H7 (cell line): ENCODE measurements at regions not wholly inside any gene's neighbourhood (a gene's known extent, or its start where the extent isn't known, plus 50 kb on each side); places are given as distances from the start of the nearest gene placed in this dataset.

Experiments
- DNase-seq: peaks from one replicate; pipeline ENCODE4 v3.0.0; 2012
- H3K27me3 ChIP-seq: 2 replicates; pipeline ENCODE4 v1.6.0; 2011; ENCODE audit warnings: mild to moderate bottlenecking, low read length; ENCODE audit not compliant: control insufficient read depth, insufficient read depth
- H3K36me3 ChIP-seq: replicated peaks from 2 replicates; pipeline ENCODE4 v1.5.1; 2011; ENCODE audit warnings: low read length; ENCODE audit not compliant: control insufficient read depth, insufficient read depth
- H3K4me3 ChIP-seq: 2 replicates; pipeline ENCODE4 v1.5.1; 2011; ENCODE audit warnings: low read depth, mild to moderate bottlenecking, control low read depth, low read length, moderate library complexity; ENCODE audit not compliant: insufficient read depth

- H3K4me3 ChIP-seq: no peak overlapping the region
- DNase-seq: no peak
- no peaks in the 10 kb centered on the region for H3K27me3 ChIP-seq
- no peaks in the 10 kb centered on the region for H3K36me3 ChIP-seq
Measured at GRCh38 chr6:105458551-105458950, 55.7 kb upstream of the PREP start.

GRCh38 chr6:105458084-105458483 is 55.2 kb upstream of the PREP start:
- H3K4me3 ChIP-seq: no peak overlapping the region
- DNase-seq: no peak
- H3K36me3 ChIP-seq: no peaks in the 10 kb centered on the region

GRCh38 chr6:105453968-105454367 is 51.1 kb upstream of the PREP start:
- DNase-seq: no peak
- Histone ChIP-seq H3K27me3 (no peaks in the 10 kb centered on the region), H3K36me3 (no peaks in the 10 kb centered on the region), H3K4me3 (no peak overlapping the region)

More at GRCh38 chr6:105458084-105458483, 55.2 kb upstream of the PREP start:
- H3K27me3 ChIP-seq: no peaks in the 10 kb centered on the region

GRCh38 chr6:105452924-105453756 is 50.3 kb upstream of the PREP start:
- no peaks in the 10 kb centered on the region for H3K36me3 ChIP-seq

More at GRCh38 chr6:105452924-105453756, 50.3 kb upstream of the PREP start:
- no peak for DNase-seq
- H3K27me3 ChIP-seq: no peaks in the 10 kb centered on the region
- no peak overlapping the region for H3K4me3 ChIP-seq
